Trophoblast cell (in vitro differentiated cells and primary cell): ENCODE measurements at regions not wholly inside any gene's neighbourhood (a gene's known extent, or its start where the extent isn't known, plus 50 kb on each side); places are given as distances from the start of the nearest gene placed in this dataset.

Source experiments
- DNase-seq, 2 donors: peaks; one replicate each; pipeline ENCODE4 v3.0.0-alpha.2; 2016
- H2AFZ ChIP-seq: 2 replicates; pipeline ENCODE4 v1.6.1; 2013; ENCODE audit warnings: low read length, moderate library complexity, mild to moderate bottlenecking; ENCODE audit not compliant: insufficient read depth, poor library complexity
- H2AK5ac ChIP-seq: 2 replicates; pipeline ENCODE4 v1.6.1; 2013; ENCODE audit warnings: mild to moderate bottlenecking, low read length
- H2BK120ac ChIP-seq: 2 replicates; pipeline ENCODE4 v1.6.1; 2013; ENCODE audit warnings: low read length, mild to moderate bottlenecking, moderate library complexity; ENCODE audit not compliant: insufficient read depth, poor library complexity
- H2BK12ac ChIP-seq: 2 replicates; pipeline ENCODE4 v1.6.1; 2013; ENCODE audit warnings: mild to moderate bottlenecking, low read length, moderate library complexity
- H2BK5ac ChIP-seq: 2 replicates; pipeline ENCODE4 v1.6.1; 2013; ENCODE audit warnings: low read length, low read depth, moderate library complexity, mild to moderate bottlenecking; ENCODE audit not compliant: poor library complexity
- H3K14ac ChIP-seq: 2 replicates; pipeline ENCODE4 v1.6.1; 2013; ENCODE audit warnings: mild to moderate bottlenecking, low read length
- H3K18ac ChIP-seq: 2 replicates; pipeline ENCODE4 v1.6.1; 2013; ENCODE audit warnings: mild to moderate bottlenecking, low read length
- H3K23ac ChIP-seq: 2 replicates; pipeline ENCODE4 v1.6.1; 2013; ENCODE audit warnings: low read length
- H3K27ac ChIP-seq: 2 replicates; pipeline ENCODE4 v1.5.1; 2013; ENCODE audit warnings: low read depth, mild to moderate bottlenecking, inconsistent platforms, low read length, moderate library complexity
- H3K27me3 ChIP-seq: 2 replicates; pipeline ENCODE4 v1.6.1; 2013; ENCODE audit warnings: inconsistent platforms, mild to moderate bottlenecking, low read length, moderate library complexity; ENCODE audit not compliant: insufficient read depth
- H3K36me3 ChIP-seq, 2 experiments: 1 replicate in 1 of 2; 2 replicates in 1 of 2; pipeline ENCODE4 v1.6.1; 2013; ENCODE audit warnings: low read length in 2 of 2, mild to moderate bottlenecking in 2 of 2, moderate library complexity in 1 of 2; ENCODE audit not compliant: insufficient read depth in 2 of 2, control insufficient read depth in 1 of 2
- H3K4ac ChIP-seq: 2 replicates; pipeline ENCODE4 v1.6.1; 2013; ENCODE audit warnings: low read depth, mild to moderate bottlenecking, low read length, moderate library complexity
- H3K4me1 ChIP-seq, 2 experiments: 1 replicate in 1 of 2; 2 replicates in 1 of 2; pipeline ENCODE4 v1.6.1; 2013; ENCODE audit warnings: low read length in 2 of 2, mild to moderate bottlenecking in 2 of 2, moderate library complexity in 1 of 2; ENCODE audit not compliant: insufficient read depth in 2 of 2, control insufficient read depth in 1 of 2
- H3K4me2 ChIP-seq: 2 replicates; pipeline ENCODE4 v1.6.1; 2013; ENCODE audit warnings: inconsistent platforms, mild to moderate bottlenecking, low read length, moderate library complexity
- H3K4me3 ChIP-seq: 2 replicates; pipeline ENCODE4 v1.5.1; 2013; ENCODE audit warnings: mild to moderate bottlenecking, low read depth, low read length, inconsistent platforms
- H3K79me1 ChIP-seq: one replicate; pipeline ENCODE4 v1.6.1; 2013; ENCODE audit warnings: low read length
- H3K79me2 ChIP-seq: 2 replicates; pipeline ENCODE4 v1.6.1; 2013; ENCODE audit warnings: low read length, mild to moderate bottlenecking; ENCODE audit not compliant: control insufficient read depth, insufficient read depth, poor library complexity
- H3K9ac ChIP-seq: 2 replicates; pipeline ENCODE4 v1.6.1; 2013; ENCODE audit warnings: mild to moderate bottlenecking, low read length
- H3K9me3 ChIP-seq: 2 replicates; pipeline ENCODE4 v1.6.1; 2013; ENCODE audit warnings: low read depth, mild to moderate bottlenecking, control low read depth, inconsistent platforms, low read length; ENCODE audit not compliant: insufficient read depth
- H4K12ac ChIP-seq: 2 replicates; pipeline ENCODE4 v1.6.1; 2013; ENCODE audit warnings: low read depth, mild to moderate bottlenecking, low read length, moderate library complexity
- H4K8ac ChIP-seq: 2 replicates; pipeline ENCODE4 v1.6.1; 2013; ENCODE audit warnings: low read depth, mild to moderate bottlenecking, low read length, moderate library complexity
- H4K91ac ChIP-seq: one replicate; pipeline ENCODE4 v1.6.1; 2013; ENCODE audit warnings: low read depth, mild to moderate bottlenecking, low read length, moderate library complexity
- WGBS: extraction: QIAGEN DNeasy Blood & Tissue Kit; methylation state at CpG from one replicate; pipeline ENCODE4 v1.1.7; 2013; ENCODE audit warnings: missing lambda C conversion rate; ENCODE audit not compliant: insufficient read length, insufficient coverage; ENCODE audit errors: extremely low coverage; 5-methylcytosine and 5-hydroxymethylcytosine counted together

- Histone ChIP-seq H3K4me3 (no peak overlapping the region), H2BK120ac (no peak overlapping the region), H3K27me3 (no peaks in the 10 kb centered on the region), H3K27ac (no peak overlapping the region), H3K18ac (no peak overlapping the region), H2BK5ac (no peak overlapping the region), H3K4ac (no peak overlapping the region), H3K4me2 (no peak overlapping the region), H3K9me3 (peaks cover 3% of the 10 kb centered on the region), H3K36me3 (no peaks in the 10 kb centered on the region), H4K91ac (no peak overlapping the region), H3K4me1 (no peaks in the 10 kb centered on the region), H3K9ac (no peak overlapping the region), H2BK12ac (no peak overlapping the region), H2AK5ac (no peak overlapping the region), H2AFZ (no peak overlapping the region), H3K79me1 (no peaks in the 10 kb centered on the region), H3K14ac (no peak overlapping the region), H4K8ac (no peak overlapping the region), H3K23ac (no peak overlapping the region), H3K79me2 (no peaks in the 10 kb centered on the region), H4K12ac (no peak overlapping the region)
- WGBS: no CpG with 5 or more reads among the region's 6 CpGs
- peak in 1 of 2 donors; percentile 61 for DNase-seq
These were observed 208.4 kb upstream of the ADAMTS3 start for GRCh38 chr4:72777436-72777835.

DNA sequence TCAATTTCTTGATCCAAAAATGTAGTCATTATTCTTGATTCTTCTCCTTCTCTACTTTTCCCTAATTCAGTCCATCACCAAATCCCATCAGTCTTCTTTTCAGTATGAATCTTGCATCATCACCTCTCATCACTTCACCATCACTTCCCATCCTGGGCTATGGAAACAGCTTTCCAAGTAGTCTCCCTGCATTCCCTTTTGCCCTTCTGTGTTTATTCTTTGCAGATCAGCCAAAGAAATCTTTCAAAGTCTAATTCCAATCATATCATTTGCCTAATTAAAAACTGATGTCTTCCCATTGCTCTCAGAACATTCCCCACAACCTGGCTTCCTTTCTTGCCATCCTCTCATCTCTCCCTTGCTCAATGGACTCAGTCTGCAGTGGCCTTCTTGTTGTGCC is 201.7 kb upstream of the ADAMTS3 start:
- Histone ChIP-seq H3K4me2 (no peak overlapping the region), H4K12ac (no peak overlapping the region), H4K8ac (no peak overlapping the region), H3K27me3 (no peaks in the 10 kb centered on the region), H3K4ac (no peak overlapping the region), H3K9ac (no peak overlapping the region), H3K23ac (no peak overlapping the region), H2AFZ (no peak overlapping the region), H3K4me1 (peaks cover 0 to 4% of the 10 kb centered on the region in 2 experiments), H2AK5ac (no peak overlapping the region), H3K27ac (no peak overlapping the region), H2BK12ac (no peak overlapping the region), H2BK5ac (no peak overlapping the region), H3K36me3 (no peaks in the 10 kb centered on the region), H3K4me3 (no peak overlapping the region), H3K79me1 (peaks cover 3% of the 10 kb centered on the region), H3K79me2 (no peaks in the 10 kb centered on the region), H3K9me3 (peaks cover 3% of the 10 kb centered on the region), H3K14ac (no peak overlapping the region), H3K18ac (no peak overlapping the region), H4K91ac (no peak overlapping the region), H2BK120ac (no peak overlapping the region)
- no peak for DNase-seq

DNA sequence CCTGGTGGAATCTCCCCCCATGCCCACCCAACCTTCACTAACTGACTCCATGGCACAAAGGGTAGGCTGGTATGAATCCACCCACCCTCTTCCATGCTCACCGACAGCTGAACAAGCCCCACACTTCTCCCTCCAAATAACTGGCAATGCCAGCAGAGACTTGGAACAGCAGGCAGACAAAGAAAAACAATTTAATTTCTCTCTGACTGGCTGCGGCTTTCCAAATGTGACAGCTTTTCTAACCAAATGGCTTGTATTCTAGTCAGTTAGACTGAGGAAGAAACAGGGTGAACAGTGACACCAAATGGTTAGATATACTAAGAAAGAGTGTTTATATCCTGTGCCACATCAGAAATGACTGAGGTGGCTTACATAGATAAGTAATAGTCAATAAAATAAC is 199.3 kb upstream of the ADAMTS3 start:
- H2AFZ ChIP-seq: no peak overlapping the region
- H2BK120ac ChIP-seq: peak overlapping the region; percentile 68
- H3K79me2 ChIP-seq: no peaks in the 10 kb centered on the region
- no peak overlapping the region for H3K18ac ChIP-seq
- no CpG with 5 or more reads among the region's 2 CpGs for WGBS
- H3K9me3 ChIP-seq: no peaks in the 10 kb centered on the region
- H3K27ac ChIP-seq: no peak overlapping the region
- peak overlapping the region; percentile 36 for H4K8ac ChIP-seq
- peak overlapping the region; percentile 58 for H3K4ac ChIP-seq
- no peak for DNase-seq
- no peak overlapping the region for H3K9ac ChIP-seq
- H3K4me1 ChIP-seq: peaks cover 0 to 4% of the 10 kb centered on the region in 2 experiments
- H3K4me3 ChIP-seq: no peak overlapping the region
- H3K27me3 ChIP-seq: no peaks in the 10 kb centered on the region
- H2BK12ac ChIP-seq: peak overlapping the region; percentile 99
- H3K4me2 ChIP-seq: no peak overlapping the region
- H3K79me1 ChIP-seq: peaks cover 3% of the 10 kb centered on the region
- no peak overlapping the region for H2AK5ac ChIP-seq
- H4K91ac ChIP-seq: peak overlapping the region; percentile 79
- H2BK5ac ChIP-seq: peak overlapping the region; percentile 75
- peak overlapping the region; percentile 80 for H3K14ac ChIP-seq
- H3K36me3 ChIP-seq: no peaks in the 10 kb centered on the region
- H4K12ac ChIP-seq: peak overlapping the region; percentile 44
- H3K23ac ChIP-seq: no peak overlapping the region

- Histone ChIP-seq H3K23ac (no peak overlapping the region), H4K12ac (peak overlapping the region; percentile 44), H2AK5ac (no peak overlapping the region), H3K14ac (no peak overlapping the region), H3K9ac (no peak overlapping the region), H2AFZ (no peak overlapping the region), H3K4me2 (no peak overlapping the region), H3K4me3 (no peak overlapping the region), H2BK5ac (peak overlapping the region; percentile 75), H2BK12ac (peak overlapping the region; percentile 99), H3K27me3 (no peaks in the 10 kb centered on the region), H2BK120ac (no peak overlapping the region), H3K18ac (no peak overlapping the region), H4K8ac (no peak overlapping the region), H3K36me3 (no peaks in the 10 kb centered on the region), H3K4ac (no peak overlapping the region), H3K79me2 (no peaks in the 10 kb centered on the region), H3K79me1 (peaks cover 3% of the 10 kb centered on the region), H3K9me3 (no peaks in the 10 kb centered on the region), H4K91ac (no peak overlapping the region), H3K27ac (no peak overlapping the region), H3K4me1 (peaks cover 0 to 4% of the 10 kb centered on the region in 2 experiments)
- DNase-seq: peak in 1 of 2 donors; percentile 80
- WGBS: no CpG with 5 or more reads among the region's 4 CpGs
These were observed 198.7 kb upstream of the ADAMTS3 start for GRCh38 chr4:72767618-72768302.
